ENCODE measurements at regions not wholly inside any gene's neighbourhood (a gene's known extent, or its start where the extent isn't known, plus 50 kb on each side); places are given as distances from the start of the nearest gene placed in this dataset.

- 21 to 40% (median 29%) methylated on average over 1 of the region's 1 CpG for WGBS, 3 donors
- Histone ChIP-seq H3K4me1 (ENCODE audit: insufficient read depth) (no peaks in the 10 kb centered on the region), H3K4me3 (no peak overlapping the region), H3K27ac (no peak overlapping the region), H3K9me3 (no peaks in the 10 kb centered on the region), H3K27me3 (no peaks in the 10 kb centered on the region), H3K36me3 (no peaks in the 10 kb centered on the region)
- intact Hi-C loops (cut with DNase I) = no loop called here
- no peak for DNase-seq
- no peak for TF ChIP-seq POLR2A (IDR thresholded peaks at IDR 0.05)
- no peak for TF ChIP-seq EP300 (IDR thresholded peaks at IDR 0.05)
- TF ChIP-seq CTCF (IDR thresholded peaks at IDR 0.05) = no peak
Observed at GRCh38 chr16:76940251-76940650, 250.7 kb upstream of the MON1B start.

- Histone ChIP-seq H3K9me3 (no peaks in the 10 kb centered on the region), H3K4me1 (ENCODE audit: insufficient read depth) (no peaks in the 10 kb centered on the region), H3K36me3 (no peaks in the 10 kb centered on the region), H3K4me3 (no peak overlapping the region), H3K27me3 (no peaks in the 10 kb centered on the region), H3K27ac (no peak overlapping the region)
- intact Hi-C loops (cut with DNase I) = no loop called here
- WGBS, 3 donors = 89 to 100% (median 95%) methylated on average over 1 of the region's 1 CpG
- TF ChIP-seq EP300 (IDR thresholded peaks at IDR 0.05) = no peak
- no peak for TF ChIP-seq CTCF (IDR thresholded peaks at IDR 0.05)
- TF ChIP-seq POLR2A (IDR thresholded peaks at IDR 0.05) = no peak
- DNase-seq = no peak
Observed at GRCh38 chr16:76941113-76941512, 249.9 kb upstream of the MON1B start.

GRCh38 chr16:76942089-76942488, 248.9 kb upstream of the MON1B start:
- TF ChIP-seq EP300 (IDR thresholded peaks at IDR 0.05) (no peak), POLR2A (IDR thresholded peaks at IDR 0.05) (no peak), CTCF (IDR thresholded peaks at IDR 0.05) (no peak)
- no peak for DNase-seq
- WGBS, 3 donors = 91 to 96% (median 92%) methylated on average over 4 of the region's 4 CpGs
- no peak overlapping the region for H3K4me3 ChIP-seq
- no peaks in the 10 kb centered on the region for H3K9me3 ChIP-seq
- no peaks in the 10 kb centered on the region for H3K4me1 ChIP-seq (ENCODE audit: insufficient read depth)
- no peaks in the 10 kb centered on the region for H3K27me3 ChIP-seq
- H3K27ac ChIP-seq = no peak overlapping the region
- H3K36me3 ChIP-seq = no peaks in the 10 kb centered on the region
- intact Hi-C loops (cut with DNase I) = no loop called here

GRCh38 chr16:76943921-76944320, 247.1 kb upstream of the MON1B start:
- no peak overlapping the region for H3K27ac ChIP-seq
- H3K27me3 ChIP-seq = no peaks in the 10 kb centered on the region
- TF ChIP-seq CTCF (IDR thresholded peaks at IDR 0.05) (no peak), POLR2A (IDR thresholded peaks at IDR 0.05) (no peak), EP300 (IDR thresholded peaks at IDR 0.05) (no peak)

GRCh38 chr16:76946879-76947278, 244.1 kb upstream of the MON1B start:
- TF ChIP-seq EP300 (IDR thresholded peaks at IDR 0.05) = no peak
- no peak for TF ChIP-seq CTCF (IDR thresholded peaks at IDR 0.05)
- TF ChIP-seq POLR2A (IDR thresholded peaks at IDR 0.05) = no peak
- no peak overlapping the region for H3K4me3 ChIP-seq
- H3K36me3 ChIP-seq = no peaks in the 10 kb centered on the region
- no peak for DNase-seq
- no peaks in the 10 kb centered on the region for H3K27me3 ChIP-seq
- H3K4me1 ChIP-seq (ENCODE audit: insufficient read depth) = no peaks in the 10 kb centered on the region
- no peak overlapping the region for H3K27ac ChIP-seq
- WGBS, 3 donors = 24 to 25% (median 25%) methylated on average over 3 of the region's 3 CpGs
- intact Hi-C loops (cut with DNase I) = no loop called here
- no peaks in the 10 kb centered on the region for H3K9me3 ChIP-seq

More at GRCh38 chr16:76943921-76944320, 247.1 kb upstream of the MON1B start:
- 5 to 13% (median 7%) methylated on average over 2 of the region's 2 CpGs for WGBS, 3 donors
- DNase-seq = no peak
- H3K4me3 ChIP-seq = no peak overlapping the region
- no peaks in the 10 kb centered on the region for H3K9me3 ChIP-seq
- no peaks in the 10 kb centered on the region for H3K36me3 ChIP-seq
- intact Hi-C loops (cut with DNase I) = no loop called here
- no peaks in the 10 kb centered on the region for H3K4me1 ChIP-seq (ENCODE audit: insufficient read depth)
